ENCODE measurements at regions not wholly inside any gene's neighbourhood (a gene's known extent, or its start where the extent isn't known, plus 50 kb on each side); places are given as distances from the start of the nearest gene placed in this dataset.
A peak's percentile ranks its signal among the peaks of the same experiment; 100 is the strongest.
"Not testable (repeated sequence)": the region's sequence is repeated elsewhere in the genome, so short reads cannot be mapped to it uniquely, and the experiment has no call there.

DNA sequence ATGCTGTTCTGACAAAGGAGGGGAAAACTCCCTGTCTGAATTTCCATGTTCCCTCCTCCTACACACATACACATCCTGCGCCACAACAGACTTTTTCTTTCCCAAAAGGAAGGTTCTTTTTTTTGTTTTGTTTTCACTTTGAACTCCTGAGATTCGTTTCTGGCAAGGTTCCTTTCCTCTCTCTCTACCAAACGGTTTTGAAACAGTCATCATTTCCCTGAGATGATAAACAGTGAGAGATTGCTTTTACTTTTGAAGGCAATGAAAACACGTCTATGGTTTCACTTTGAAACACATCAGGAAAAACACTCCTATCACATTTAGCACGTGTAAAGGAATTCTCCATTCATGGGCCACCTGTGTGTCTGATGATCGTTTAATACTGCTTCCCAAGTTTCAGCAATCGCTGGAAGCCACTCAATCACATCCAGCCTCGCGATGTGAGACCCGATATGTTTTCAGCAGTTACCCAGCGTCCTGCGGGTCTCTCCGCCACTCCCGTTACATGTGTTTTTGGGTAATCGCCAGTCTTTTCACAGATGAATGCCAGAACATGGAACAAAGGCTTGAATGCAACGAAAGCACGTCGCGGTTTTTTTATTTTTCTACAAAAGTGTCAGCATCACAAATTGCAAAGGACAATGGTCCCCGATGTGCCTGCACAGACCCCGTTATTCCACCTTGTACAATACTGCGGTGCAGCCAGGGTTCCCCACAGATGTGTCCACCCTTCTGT is 62.8 kb upstream of the CUX1 start:
- Histone ChIP-seq H3K27me3 (no peaks in the 10 kb centered on the region), H3K27ac (no peak overlapping the region), H3K4me1 (peaks cover 4% of the 10 kb centered on the region), H3K9me3 (no peaks in the 10 kb centered on the region), H3K9ac (ENCODE audit: low read depth in 2 of 2, low read length in 2 of 2) (no peak overlapping the region), H3K4me3 (peak overlapping the region; percentile 30), H3K36me3 (no peaks in the 10 kb centered on the region)
- intact Hi-C loops (cut with DNase I) = no loop called here
- DNase-seq = no peak
- TF ChIP-seq, protein P1, sequence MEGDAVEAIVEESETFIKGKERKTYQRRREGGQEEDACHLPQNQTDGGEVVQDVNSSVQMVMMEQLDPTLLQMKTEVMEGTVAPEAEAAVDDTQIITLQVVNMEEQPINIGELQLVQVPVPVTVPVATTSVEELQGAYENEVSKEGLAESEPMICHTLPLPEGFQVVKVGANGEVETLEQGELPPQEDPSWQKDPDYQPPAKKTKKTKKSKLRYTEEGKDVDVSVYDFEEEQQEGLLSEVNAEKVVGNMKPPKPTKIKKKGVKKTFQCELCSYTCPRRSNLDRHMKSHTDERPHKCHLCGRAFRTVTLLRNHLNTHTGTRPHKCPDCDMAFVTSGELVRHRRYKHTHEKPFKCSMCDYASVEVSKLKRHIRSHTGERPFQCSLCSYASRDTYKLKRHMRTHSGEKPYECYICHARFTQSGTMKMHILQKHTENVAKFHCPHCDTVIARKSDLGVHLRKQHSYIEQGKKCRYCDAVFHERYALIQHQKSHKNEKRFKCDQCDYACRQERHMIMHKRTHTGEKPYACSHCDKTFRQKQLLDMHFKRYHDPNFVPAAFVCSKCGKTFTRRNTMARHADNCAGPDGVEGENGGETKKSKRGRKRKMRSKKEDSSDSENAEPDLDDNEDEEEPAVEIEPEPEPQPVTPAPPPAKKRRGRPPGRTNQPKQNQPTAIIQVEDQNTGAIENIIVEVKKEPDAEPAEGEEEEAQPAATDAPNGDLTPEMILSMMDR (IDR thresholded peaks at IDR 0.05) = no peak

DNA sequence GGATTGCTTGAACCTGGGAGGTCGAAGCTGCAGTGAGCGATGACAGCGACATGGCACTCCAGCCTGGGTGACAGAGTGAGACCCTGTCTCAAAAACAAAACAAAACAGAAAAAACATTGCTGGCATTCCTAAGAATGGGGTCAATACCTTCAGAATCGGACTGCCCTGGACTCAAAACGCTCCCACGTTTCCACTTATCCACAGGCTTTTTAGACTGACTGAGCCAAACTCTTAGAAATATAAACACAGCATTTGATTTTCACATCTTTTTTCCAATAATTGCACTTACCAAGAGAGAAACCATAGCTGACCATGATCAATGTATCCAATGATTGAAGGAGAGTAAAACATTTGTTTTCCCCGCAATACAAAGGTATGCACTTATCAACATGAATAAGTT is 59.5 kb upstream of the CUX1 start:
- Histone ChIP-seq H3K9me3 (no peaks in the 10 kb centered on the region), H3K9ac (ENCODE audit: low read depth in 2 of 2, low read length in 2 of 2) (no peak overlapping the region), H3K27me3 (no peaks in the 10 kb centered on the region), H3K27ac (no peak overlapping the region), H3K4me3 (no peak overlapping the region), H3K36me3 (no peaks in the 10 kb centered on the region), H3K4me1 (peaks cover 4% of the 10 kb centered on the region)
- no peak for DNase-seq
- intact Hi-C loops (cut with DNase I) = no loop called here
- TF ChIP-seq, protein P1 (IDR thresholded peaks at IDR 0.05) = no peak

DNA sequence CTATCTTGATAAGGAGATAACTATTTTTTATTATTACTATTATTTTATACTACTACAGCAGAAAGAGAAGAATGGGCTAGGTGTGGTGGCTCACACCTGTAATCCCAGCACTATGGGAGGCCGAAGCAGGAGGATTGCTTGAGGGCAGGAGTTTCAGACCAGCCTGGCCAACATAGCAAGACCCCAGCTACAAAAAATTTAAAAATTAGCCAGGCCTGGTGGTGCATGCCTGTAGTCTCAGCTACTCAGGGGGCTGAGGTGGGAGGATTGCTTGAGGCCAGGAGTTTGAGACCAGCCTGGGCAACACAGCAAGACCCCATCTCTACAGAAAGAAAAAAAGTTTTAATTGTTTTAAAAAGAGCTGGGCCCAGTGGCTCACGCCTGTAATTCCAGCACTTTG is 58.9 kb upstream of the CUX1 start:
- H3K36me3 ChIP-seq; H3K27me3 ChIP-seq; H3K27ac ChIP-seq; intact Hi-C loops (cut with DNase I); H3K9ac ChIP-seq (ENCODE audit: low read depth in 2 of 2, low read length in 2 of 2); H3K4me3 ChIP-seq; H3K4me1 ChIP-seq; H3K9me3 ChIP-seq; DNase-seq: not testable (repeated sequence)

DNA sequence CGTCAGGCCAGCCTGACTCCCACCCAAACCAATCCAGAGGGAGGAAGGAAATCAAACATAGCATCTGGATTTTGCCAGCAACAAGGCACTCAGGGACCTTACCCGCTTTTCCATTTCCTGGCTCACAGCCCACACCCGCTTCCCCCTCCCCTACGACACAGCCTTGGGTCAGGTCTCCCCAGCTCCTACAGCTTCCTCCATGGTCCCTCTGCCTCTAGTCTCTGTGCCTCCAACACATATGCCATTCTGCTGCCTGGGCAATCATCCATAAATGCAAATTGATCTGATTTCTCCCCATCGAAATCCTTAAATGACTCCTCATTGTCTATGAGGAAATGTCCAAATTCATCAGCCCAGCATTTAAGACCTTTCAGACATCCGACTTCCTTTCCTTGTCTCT is 53.2 kb upstream of the CUX1 start:
- Histone ChIP-seq H3K4me3 (no peak overlapping the region), H3K4me1 (no peaks in the 10 kb centered on the region), H3K9me3 (no peaks in the 10 kb centered on the region), H3K27ac (no peak overlapping the region), H3K36me3 (no peaks in the 10 kb centered on the region), H3K27me3 (no peaks in the 10 kb centered on the region), H3K9ac (ENCODE audit: low read depth in 2 of 2, low read length in 2 of 2) (no peak overlapping the region)
- DNase-seq = no peak
- intact Hi-C loops (cut with DNase I) = no loop called here
- TF ChIP-seq, protein P1 (IDR thresholded peaks at IDR 0.05) = no peak

DNA sequence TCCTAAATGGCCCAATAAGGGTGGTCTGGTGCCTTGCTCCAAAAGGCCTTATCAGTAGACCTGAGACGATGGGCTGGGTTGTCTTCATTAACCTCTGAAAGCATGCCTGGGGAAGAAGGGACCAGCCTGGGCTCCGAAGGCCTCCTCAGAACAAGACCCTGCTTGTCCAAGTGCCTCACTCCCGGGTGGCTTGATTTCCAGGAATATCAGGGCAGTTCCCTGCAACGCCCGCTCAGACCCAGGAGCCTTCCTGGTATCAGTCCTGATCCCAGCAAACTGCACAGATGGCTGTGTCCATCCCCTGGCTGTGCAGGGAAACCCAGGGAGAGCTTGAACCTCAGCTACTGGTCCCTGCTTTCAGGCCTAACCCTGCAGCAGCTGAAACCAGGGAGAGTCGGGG is 49.9 kb upstream of the CUX1 start:
- TF ChIP-seq, protein P1 (IDR thresholded peaks at IDR 0.05) = no peak
- Histone ChIP-seq H3K4me3 (no peak overlapping the region), H3K4me1 (no peaks in the 10 kb centered on the region), H3K27ac (no peak overlapping the region), H3K36me3 (no peaks in the 10 kb centered on the region), H3K9ac (ENCODE audit: low read depth in 2 of 2, low read length in 2 of 2) (no peak overlapping the region), H3K9me3 (no peaks in the 10 kb centered on the region), H3K27me3 (no peaks in the 10 kb centered on the region)
- intact Hi-C loops (cut with DNase I) = no loop called here
- no peak for DNase-seq
